ENCODE measurements at regions not wholly inside any gene's neighbourhood (a gene's known extent, or its start where the extent isn't known, plus 50 kb on each side); places are given as distances from the start of the nearest gene placed in this dataset.

DNA sequence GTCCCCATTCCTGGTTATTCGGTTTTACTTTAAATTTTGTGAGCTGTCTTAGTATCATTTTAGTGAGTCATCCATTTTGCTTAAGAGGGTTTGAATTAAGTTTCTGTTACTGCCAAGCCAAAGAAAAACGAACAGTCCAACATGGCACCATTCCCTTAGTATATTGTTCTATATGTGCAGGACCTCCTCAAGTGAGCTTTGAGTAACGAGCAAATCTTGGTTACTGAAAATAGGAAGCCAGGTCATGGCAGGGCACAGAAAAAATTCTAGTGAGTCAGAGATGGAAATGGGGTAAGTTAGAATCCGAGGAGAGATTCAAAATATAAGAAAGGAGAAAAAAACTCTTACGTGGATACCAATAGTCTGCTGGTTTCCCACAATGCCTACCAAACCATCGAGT, 292.9 kb downstream of the BAMBI start:
- Histone ChIP-seq H3K36me3 (no peaks in the 10 kb centered on the region), H3K9me3 (no peaks in the 10 kb centered on the region), H3K4me1 (no peaks in the 10 kb centered on the region), H3K27ac (replicated peaks in 1 of 4) (no peak overlapping the region), H3K4me3 (no peak overlapping the region), H3K27me3 (no peaks in the 10 kb centered on the region)
- WGBS = 75% methylated on average over 6 of the region's 6 CpGs
- TF ChIP-seq POLR2A (IDR thresholded peaks at IDR 0.05; ENCODE audit: low read depth) = no peak
- no peak for TF ChIP-seq EP300 (IDR thresholded peaks at IDR 0.05)
- TF ChIP-seq POLR2AphosphoS5 (IDR thresholded peaks at IDR 0.05) = no peak
- TF ChIP-seq, protein P1, sequence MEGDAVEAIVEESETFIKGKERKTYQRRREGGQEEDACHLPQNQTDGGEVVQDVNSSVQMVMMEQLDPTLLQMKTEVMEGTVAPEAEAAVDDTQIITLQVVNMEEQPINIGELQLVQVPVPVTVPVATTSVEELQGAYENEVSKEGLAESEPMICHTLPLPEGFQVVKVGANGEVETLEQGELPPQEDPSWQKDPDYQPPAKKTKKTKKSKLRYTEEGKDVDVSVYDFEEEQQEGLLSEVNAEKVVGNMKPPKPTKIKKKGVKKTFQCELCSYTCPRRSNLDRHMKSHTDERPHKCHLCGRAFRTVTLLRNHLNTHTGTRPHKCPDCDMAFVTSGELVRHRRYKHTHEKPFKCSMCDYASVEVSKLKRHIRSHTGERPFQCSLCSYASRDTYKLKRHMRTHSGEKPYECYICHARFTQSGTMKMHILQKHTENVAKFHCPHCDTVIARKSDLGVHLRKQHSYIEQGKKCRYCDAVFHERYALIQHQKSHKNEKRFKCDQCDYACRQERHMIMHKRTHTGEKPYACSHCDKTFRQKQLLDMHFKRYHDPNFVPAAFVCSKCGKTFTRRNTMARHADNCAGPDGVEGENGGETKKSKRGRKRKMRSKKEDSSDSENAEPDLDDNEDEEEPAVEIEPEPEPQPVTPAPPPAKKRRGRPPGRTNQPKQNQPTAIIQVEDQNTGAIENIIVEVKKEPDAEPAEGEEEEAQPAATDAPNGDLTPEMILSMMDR (IDR thresholded peaks at IDR 0.05) = no peak
- intact Hi-C loops (cut with DNase I) = no loop called here
- DNase-seq (ENCODE audit: extremely low spot score) = no peak

DNA sequence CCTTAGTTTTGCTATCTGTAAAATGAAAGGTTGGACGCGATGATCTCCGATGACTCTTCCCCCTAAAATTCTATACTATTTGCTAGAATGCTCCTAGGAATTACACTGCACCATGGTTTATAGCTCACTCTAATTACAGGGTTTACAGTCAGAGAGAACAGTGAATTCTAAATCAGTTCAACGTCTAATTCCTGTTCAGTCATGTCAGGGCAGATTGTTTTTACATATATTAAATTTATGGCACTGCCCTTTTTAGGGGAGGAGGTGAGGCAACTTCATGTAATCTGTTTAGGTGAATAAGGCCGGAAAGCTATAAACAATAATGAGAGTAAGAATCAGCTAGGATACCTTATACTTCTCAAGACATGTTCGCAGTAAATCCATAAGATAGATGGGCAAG, 293.9 kb downstream of the BAMBI start:
- Histone ChIP-seq H3K36me3 (no peaks in the 10 kb centered on the region), H3K27ac (replicated peaks in 1 of 4) (no peak overlapping the region), H3K4me1 (no peaks in the 10 kb centered on the region), H3K9me3 (no peaks in the 10 kb centered on the region), H3K4me3 (no peak overlapping the region), H3K27me3 (no peaks in the 10 kb centered on the region)
- no peak for DNase-seq (ENCODE audit: extremely low spot score)
- intact Hi-C loops (cut with DNase I) = no loop called here
- TF ChIP-seq EP300 (IDR thresholded peaks at IDR 0.05) (no peak), POLR2A (IDR thresholded peaks at IDR 0.05; ENCODE audit: low read depth) (no peak), POLR2AphosphoS5 (IDR thresholded peaks at IDR 0.05) (no peak)
- TF ChIP-seq, protein P1 (IDR thresholded peaks at IDR 0.05) = no peak
- WGBS = 95% methylated on average over 6 of the region's 6 CpGs

DNA sequence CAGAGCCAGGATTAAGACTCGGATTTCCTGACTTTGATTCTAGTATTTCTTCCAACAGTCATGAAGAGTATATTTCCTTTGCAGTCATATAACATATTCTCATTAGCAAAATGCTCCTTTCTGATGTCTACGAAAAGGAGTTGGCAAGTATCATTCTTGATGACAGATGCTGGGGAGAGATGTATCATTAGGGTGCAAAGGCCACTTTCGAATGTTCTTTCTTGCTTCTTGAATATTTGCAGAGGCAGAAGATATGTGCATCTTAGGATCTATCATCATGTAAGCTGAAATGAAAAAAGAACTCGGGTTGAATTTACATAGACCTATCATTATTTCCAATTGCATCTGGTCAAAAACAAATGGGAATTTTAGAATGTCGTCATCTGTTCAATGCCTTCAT, 294.4 kb downstream of the BAMBI start:
- H3K27me3 ChIP-seq = no peaks in the 10 kb centered on the region
- no peaks in the 10 kb centered on the region for H3K36me3 ChIP-seq
- TF ChIP-seq, protein P1 (IDR thresholded peaks at IDR 0.05) = no peak
- no peak for TF ChIP-seq EP300 (IDR thresholded peaks at IDR 0.05)
- no peak for TF ChIP-seq POLR2A (IDR thresholded peaks at IDR 0.05; ENCODE audit: low read depth)
- TF ChIP-seq POLR2AphosphoS5 (IDR thresholded peaks at IDR 0.05) = no peak
- no peak overlapping the region for H3K4me3 ChIP-seq
- 87% methylated on average over 5 of the region's 5 CpGs for WGBS
- no peaks in the 10 kb centered on the region for H3K9me3 ChIP-seq
- H3K27ac ChIP-seq (replicated peaks in 1 of 4) = no peak overlapping the region
- intact Hi-C loops (cut with DNase I) = no loop called here
- H3K4me1 ChIP-seq = no peaks in the 10 kb centered on the region
- DNase-seq (ENCODE audit: extremely low spot score) = no peak

DNA sequence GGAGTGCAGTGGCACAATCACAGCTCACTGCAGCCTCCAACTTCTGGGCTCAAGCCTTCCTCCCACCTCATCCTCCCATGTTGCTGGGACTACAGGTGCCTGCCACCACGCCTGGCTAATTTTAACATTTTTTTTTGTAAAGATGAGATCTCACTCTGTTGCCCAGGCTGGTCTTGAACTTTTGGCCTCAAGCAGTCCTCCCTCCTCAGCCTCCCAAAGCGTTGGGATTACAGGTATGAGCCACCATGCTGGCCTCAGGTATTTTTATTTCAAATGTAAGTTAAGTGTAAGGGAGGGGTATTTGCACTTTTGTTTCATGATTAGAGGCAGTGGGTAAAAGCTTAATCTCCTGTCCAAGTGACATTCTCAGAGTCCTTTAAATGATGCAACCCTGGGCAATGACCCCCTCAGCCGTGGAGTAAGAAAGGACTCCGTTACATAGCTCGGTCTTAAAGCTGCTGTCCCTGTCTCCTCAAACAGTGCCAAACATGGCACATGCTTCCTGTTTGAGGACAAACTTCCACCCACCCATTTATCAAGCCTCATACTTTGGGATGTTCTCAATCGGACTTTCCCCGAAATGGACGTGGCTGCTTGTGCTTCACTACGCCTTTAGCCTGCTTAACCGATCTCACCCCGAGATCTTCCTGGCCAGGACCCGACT, 296.1 kb downstream of the BAMBI start:
- Histone ChIP-seq H3K36me3 (no peaks in the 10 kb centered on the region), H3K27me3 (no peaks in the 10 kb centered on the region), H3K4me3 (no peak overlapping the region), H3K27ac (replicated peaks in 1 of 4) (no peak overlapping the region), H3K4me1 (no peaks in the 10 kb centered on the region), H3K9me3 (no peaks in the 10 kb centered on the region)
- TF ChIP-seq POLR2AphosphoS5 (IDR thresholded peaks at IDR 0.05) = no peak
- no peak for TF ChIP-seq EP300 (IDR thresholded peaks at IDR 0.05)
- TF ChIP-seq POLR2A (IDR thresholded peaks at IDR 0.05; ENCODE audit: low read depth) = no peak
- TF ChIP-seq, protein P1 (IDR thresholded peaks at IDR 0.05) = no peak
- 84% methylated on average over 12 of the region's 12 CpGs for WGBS
- intact Hi-C loops (cut with DNase I) = no loop called here
- no peak for DNase-seq (ENCODE audit: extremely low spot score)
